SK-N-SH (cell line): ENCODE measurements at regions not wholly inside any gene's neighbourhood (a gene's known extent, or its start where the extent isn't known, plus 50 kb on each side); places are given as distances from the start of the nearest gene placed in this dataset.

Experiments
- CTCF ChIP-seq: fragments of 200-600 bp; sonication (generic); IDR thresholded peaks from 2 replicates; pipeline ENCODE4 v1.6.1; 2017; ENCODE audit warnings: antibody characterized with exemption, mild to moderate bottlenecking, moderate library complexity
- EP300 ChIP-seq, 2 experiments: IDR thresholded peaks; 2 replicates each; pipeline versions ENCODE4 v1.4.0 to v1.6.1; 2012; ENCODE audit warnings: borderline replicate concordance in 1 of 2, low read depth in 1 of 2, low read length in 1 of 2
- FOXM1 ChIP-seq: IDR thresholded peaks from 2 replicates; pipeline ENCODE4 v1.4.0; 2012; ENCODE audit warnings: low read depth, mild to moderate bottlenecking
- MXI1 ChIP-seq: IDR thresholded peaks from 2 replicates; pipeline ENCODE4 v1.6.1; 2012; ENCODE audit warnings: mild to moderate bottlenecking, low read depth, low read length, improper control_type of control experiment
- NRF1 ChIP-seq: IDR thresholded peaks from 2 replicates; pipeline ENCODE4 v1.6.1; 2012; ENCODE audit warnings: low read depth, mild to moderate bottlenecking, low read length
- POLR2AphosphoS5 ChIP-seq: IDR thresholded peaks from 2 replicates; pipeline ENCODE4 v1.6.1; 2012; ENCODE audit warnings: low read depth, low read length
- REST ChIP-seq: IDR thresholded peaks from 2 replicates; pipeline ENCODE4 v1.6.1; 2012; ENCODE audit warnings: mild to moderate bottlenecking, low read depth, low read length, moderate library complexity
- RFX5 ChIP-seq: IDR thresholded peaks from 2 replicates; pipeline ENCODE4 v1.6.1; 2012; ENCODE audit warnings: mild to moderate bottlenecking, improper control_type of control experiment, low read length
- SIN3A ChIP-seq: IDR thresholded peaks from 2 replicates; pipeline ENCODE4 v1.6.1; 2012; ENCODE audit warnings: low read depth, mild to moderate bottlenecking, low read length, moderate library complexity, borderline replicate concordance

GRCh38 chr6:37110500-37111461 is 59.2 kb upstream of the PIM1 start:
- no peak for TF ChIP-seq CTCF
- TF ChIP-seq REST, result no peak
- TF ChIP-seq EP300 (IDR thresholded peaks at IDR 0.05; ENCODE audit: borderline replicate concordance in 1 of 2, low read depth in 1 of 2, low read length in 1 of 2), result 0 out of 4 replicates have a peak, but pooled peaks of 1 of the 2 experiments have one; percentile 9
- TF ChIP-seq POLR2AphosphoS5, result no peak
- no peak for TF ChIP-seq FOXM1
- no peak for TF ChIP-seq NRF1
- no peak for TF ChIP-seq RFX5
- no peak for TF ChIP-seq MXI1
- TF ChIP-seq SIN3A, result no peak
